ENCODE measurements at regions not wholly inside any gene's neighbourhood (a gene's known extent, or its start where the extent isn't known, plus 50 kb on each side); places are given as distances from the start of the nearest gene placed in this dataset.

- Histone ChIP-seq H3K9ac (ENCODE audit: low read length) (no peak overlapping the region), H3K36me3 (ENCODE audit: insufficient read depth, low read length) (no peaks in the 10 kb centered on the region), H3K9me3 (ENCODE audit: low read length) (no peaks in the 10 kb centered on the region), H3K4me1 (ENCODE audit: insufficient read depth, low read length, severe bottlenecking) (no peaks in the 10 kb centered on the region), H3K79me2 (ENCODE audit: insufficient read depth, low read length) (no peaks in the 10 kb centered on the region), H3K4me2 (ENCODE audit: low read length) (no peak overlapping the region), H3K27ac (ENCODE audit: low read depth, low read length, poor library complexity, severe bottlenecking) (no peak overlapping the region), H2AFZ (ENCODE audit: low read length) (no peak overlapping the region), H4K20me1 (ENCODE audit: insufficient read depth, low read length) (no peaks in the 10 kb centered on the region), H3K27me3 (ENCODE audit: insufficient read depth, low read length) (no peaks in the 10 kb centered on the region), H3K9me2 (ENCODE audit: low read depth, low read length) (no peaks in the 10 kb centered on the region), H3F3A (ENCODE audit: insufficient read depth, low read length) (no peaks in the 10 kb centered on the region), H3K4me3 (ENCODE audit: low read depth, low read length, poor library complexity, severe bottlenecking) (no peak overlapping the region)
- TF ChIP-seq CTCF (IDR thresholded peaks at IDR 0.05; ENCODE audit: low read length) (no peak), EZH2 (IDR thresholded peaks at IDR 0.05; ENCODE audit: borderline replicate concordance, low read length) (no peak)
These were observed 311.8 kb downstream of the RERGL start for GRCh38 chr12:17778242-17778641.

- Histone ChIP-seq H3K4me1 (ENCODE audit: insufficient read depth, low read length, severe bottlenecking) (no peaks in the 10 kb centered on the region), H3K9me3 (ENCODE audit: low read length) (no peaks in the 10 kb centered on the region), H3F3A (ENCODE audit: insufficient read depth, low read length) (no peaks in the 10 kb centered on the region), H3K4me3 (ENCODE audit: low read depth, low read length, poor library complexity, severe bottlenecking) (no peak overlapping the region), H3K9me2 (ENCODE audit: low read depth, low read length) (no peaks in the 10 kb centered on the region), H4K20me1 (ENCODE audit: insufficient read depth, low read length) (no peaks in the 10 kb centered on the region), H3K9ac (ENCODE audit: low read length) (no peak overlapping the region), H2AFZ (ENCODE audit: low read length) (no peak overlapping the region), H3K27me3 (ENCODE audit: insufficient read depth, low read length) (no peaks in the 10 kb centered on the region), H3K27ac (ENCODE audit: low read depth, low read length, poor library complexity, severe bottlenecking) (no peak overlapping the region), H3K79me2 (ENCODE audit: insufficient read depth, low read length) (no peaks in the 10 kb centered on the region), H3K4me2 (ENCODE audit: low read length) (no peak overlapping the region), H3K36me3 (ENCODE audit: insufficient read depth, low read length) (no peaks in the 10 kb centered on the region)
- TF ChIP-seq CTCF (IDR thresholded peaks at IDR 0.05; ENCODE audit: low read length) = no peak
- TF ChIP-seq EZH2 (IDR thresholded peaks at IDR 0.05; ENCODE audit: borderline replicate concordance, low read length) = no peak
These were observed 326.6 kb downstream of the RERGL start for GRCh38 chr12:17763366-17763765.

GRCh38 chr12:17759982-17760381 lies 330.0 kb downstream of the RERGL start:
- H4K20me1 ChIP-seq (ENCODE audit: insufficient read depth, low read length) = no peaks in the 10 kb centered on the region
- H3K4me2 ChIP-seq (ENCODE audit: low read length) = no peak overlapping the region
- no peaks in the 10 kb centered on the region for H3K36me3 ChIP-seq (ENCODE audit: insufficient read depth, low read length)
- H2AFZ ChIP-seq (ENCODE audit: low read length) = no peak overlapping the region
- no peaks in the 10 kb centered on the region for H3K4me1 ChIP-seq (ENCODE audit: insufficient read depth, low read length, severe bottlenecking)
- H3K4me3 ChIP-seq (ENCODE audit: low read depth, low read length, poor library complexity, severe bottlenecking) = no peak overlapping the region
- no peaks in the 10 kb centered on the region for H3K79me2 ChIP-seq (ENCODE audit: insufficient read depth, low read length)
- H3K27ac ChIP-seq (ENCODE audit: low read depth, low read length, poor library complexity, severe bottlenecking) = no peak overlapping the region
- TF ChIP-seq CTCF (IDR thresholded peaks at IDR 0.05; ENCODE audit: low read length) (no peak), EZH2 (IDR thresholded peaks at IDR 0.05; ENCODE audit: borderline replicate concordance, low read length) (no peak)
- H3K9me2 ChIP-seq (ENCODE audit: low read depth, low read length) = no peaks in the 10 kb centered on the region
- H3K27me3 ChIP-seq (ENCODE audit: insufficient read depth, low read length) = no peaks in the 10 kb centered on the region
- H3F3A ChIP-seq (ENCODE audit: insufficient read depth, low read length) = no peaks in the 10 kb centered on the region
- H3K9me3 ChIP-seq (ENCODE audit: low read length) = no peaks in the 10 kb centered on the region
- no peak overlapping the region for H3K9ac ChIP-seq (ENCODE audit: low read length)

All from OCI-LY1 (cell line).